Parathyroid adenoma (tissue), 2 donors: ENCODE measurements at regions not wholly inside any gene's neighbourhood (a gene's known extent, or its start where the extent isn't known, plus 50 kb on each side); places are given as distances from the start of the nearest gene placed in this dataset.

ENCODE experiments used
- H2AFZ ChIP-seq: fragments of 300-600 bp; sonication (generic); one replicate; pipeline ENCODE4 v1.7.0; 2017; ENCODE audit warnings: antibody characterized with exemption, mild to moderate bottlenecking
- H3K27ac ChIP-seq: fragments of 300-600 bp; sonication (generic); one replicate; pipeline ENCODE4 v1.7.0; 2017
- H3K27me3 ChIP-seq: fragments of 300-600 bp; sonication (generic); one replicate; pipeline ENCODE4 v1.7.0; 2017; ENCODE audit warnings: low read length; ENCODE audit not compliant: control insufficient read depth, insufficient read depth
- H3K36me3 ChIP-seq: fragments of 300-600 bp; sonication (generic); one replicate; pipeline ENCODE4 v1.7.0; 2017; ENCODE audit warnings: low read length; ENCODE audit not compliant: control insufficient read depth, insufficient read depth
- H3K4me1 ChIP-seq: fragments of 300-600 bp; sonication (generic); one replicate; pipeline ENCODE4 v1.7.0; 2017; ENCODE audit warnings: control low read depth
- H3K4me2 ChIP-seq: fragments of 300-600 bp; sonication (generic); one replicate; pipeline ENCODE4 v1.7.0; 2017; ENCODE audit warnings: low read length
- H3K4me3 ChIP-seq: fragments of 300-600 bp; sonication (generic); one replicate; pipeline ENCODE4 v1.7.0; 2017; ENCODE audit warnings: low read depth, low read length
- H3K79me2 ChIP-seq: fragments of 300-600 bp; sonication (generic); one replicate; pipeline ENCODE4 v1.7.0; 2017; ENCODE audit warnings: control low read depth
- H3K9ac ChIP-seq: fragments of 300-600 bp; sonication (generic); one replicate; pipeline ENCODE4 v1.7.0; 2017; ENCODE audit warnings: mild to moderate bottlenecking
- H3K9me3 ChIP-seq: fragments of 300-600 bp; sonication (generic); one replicate; pipeline ENCODE4 v1.7.0; 2017; ENCODE audit warnings: low read length; ENCODE audit not compliant: control insufficient read depth
- TF ChIP-seq, protein P1 (sequence below): fragments of 300-600 bp; sonication (generic); IDR thresholded peaks from one replicate; pipeline ENCODE4 v1.7.0; 2017; ENCODE audit warnings: antibody characterized with exemption, mild to moderate bottlenecking
- donor health status: primary hyperparathyroidism.

DNA sequence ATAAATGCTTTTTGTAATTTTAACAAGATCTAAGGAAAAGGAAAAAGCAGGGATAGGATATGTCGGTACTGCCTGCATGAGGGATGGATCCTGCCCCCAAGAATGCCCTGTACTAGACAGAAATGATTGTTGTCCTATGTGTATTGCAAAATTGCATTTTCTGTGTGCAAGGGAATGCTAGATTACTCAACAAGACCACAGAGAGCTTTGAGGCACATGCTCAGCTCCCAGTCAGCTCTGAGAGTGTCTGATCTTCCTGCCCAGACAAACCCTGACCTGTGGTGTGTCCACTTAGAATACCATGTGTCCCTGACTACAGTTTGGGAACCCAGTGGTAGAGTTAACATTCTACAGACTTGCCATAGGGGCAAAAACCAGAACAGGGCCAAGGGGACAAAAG, 129.2 kb upstream of the PAK3 start:
- H3K4me1 ChIP-seq = no peaks in the 10 kb centered on the region
- TF ChIP-seq, protein P1, sequence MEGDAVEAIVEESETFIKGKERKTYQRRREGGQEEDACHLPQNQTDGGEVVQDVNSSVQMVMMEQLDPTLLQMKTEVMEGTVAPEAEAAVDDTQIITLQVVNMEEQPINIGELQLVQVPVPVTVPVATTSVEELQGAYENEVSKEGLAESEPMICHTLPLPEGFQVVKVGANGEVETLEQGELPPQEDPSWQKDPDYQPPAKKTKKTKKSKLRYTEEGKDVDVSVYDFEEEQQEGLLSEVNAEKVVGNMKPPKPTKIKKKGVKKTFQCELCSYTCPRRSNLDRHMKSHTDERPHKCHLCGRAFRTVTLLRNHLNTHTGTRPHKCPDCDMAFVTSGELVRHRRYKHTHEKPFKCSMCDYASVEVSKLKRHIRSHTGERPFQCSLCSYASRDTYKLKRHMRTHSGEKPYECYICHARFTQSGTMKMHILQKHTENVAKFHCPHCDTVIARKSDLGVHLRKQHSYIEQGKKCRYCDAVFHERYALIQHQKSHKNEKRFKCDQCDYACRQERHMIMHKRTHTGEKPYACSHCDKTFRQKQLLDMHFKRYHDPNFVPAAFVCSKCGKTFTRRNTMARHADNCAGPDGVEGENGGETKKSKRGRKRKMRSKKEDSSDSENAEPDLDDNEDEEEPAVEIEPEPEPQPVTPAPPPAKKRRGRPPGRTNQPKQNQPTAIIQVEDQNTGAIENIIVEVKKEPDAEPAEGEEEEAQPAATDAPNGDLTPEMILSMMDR = no peak
- no peak overlapping the region for H3K4me3 ChIP-seq
- H3K27me3 ChIP-seq = no peaks in the 10 kb centered on the region
- no peak overlapping the region for H3K27ac ChIP-seq
- H3K4me2 ChIP-seq = no peak overlapping the region
- H3K79me2 ChIP-seq = no peaks in the 10 kb centered on the region
- no peaks in the 10 kb centered on the region for H3K36me3 ChIP-seq
- no peak overlapping the region for H3K9ac ChIP-seq
- no peak overlapping the region for H2AFZ ChIP-seq
- H3K9me3 ChIP-seq = no peaks in the 10 kb centered on the region

DNA sequence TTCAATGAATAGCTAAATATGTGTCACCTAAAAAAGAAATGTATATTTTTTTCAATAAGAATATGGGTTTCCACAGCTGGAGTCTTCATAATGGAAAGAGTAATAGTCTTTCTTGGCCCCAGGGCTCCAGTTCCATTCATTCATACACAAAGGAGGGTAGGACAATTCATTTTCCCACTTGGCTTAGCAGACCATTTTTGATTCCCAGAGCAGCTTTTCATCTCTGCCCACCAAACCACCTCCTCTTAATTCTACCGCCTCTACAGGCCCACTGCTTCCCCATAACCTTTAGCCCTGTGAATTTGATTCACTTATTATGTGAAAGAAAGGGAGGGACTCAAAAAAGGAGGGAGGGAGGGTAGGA, 129.9 kb upstream of the PAK3 start:
- Histone ChIP-seq H3K27me3 (no peaks in the 10 kb centered on the region), H2AFZ (no peak overlapping the region), H3K9ac (no peak overlapping the region), H3K36me3 (no peaks in the 10 kb centered on the region), H3K4me1 (no peaks in the 10 kb centered on the region), H3K27ac (no peak overlapping the region), H3K4me2 (no peak overlapping the region), H3K79me2 (no peaks in the 10 kb centered on the region), H3K4me3 (no peak overlapping the region), H3K9me3 (no peaks in the 10 kb centered on the region)
- TF ChIP-seq, protein P1 = no peak

DNA sequence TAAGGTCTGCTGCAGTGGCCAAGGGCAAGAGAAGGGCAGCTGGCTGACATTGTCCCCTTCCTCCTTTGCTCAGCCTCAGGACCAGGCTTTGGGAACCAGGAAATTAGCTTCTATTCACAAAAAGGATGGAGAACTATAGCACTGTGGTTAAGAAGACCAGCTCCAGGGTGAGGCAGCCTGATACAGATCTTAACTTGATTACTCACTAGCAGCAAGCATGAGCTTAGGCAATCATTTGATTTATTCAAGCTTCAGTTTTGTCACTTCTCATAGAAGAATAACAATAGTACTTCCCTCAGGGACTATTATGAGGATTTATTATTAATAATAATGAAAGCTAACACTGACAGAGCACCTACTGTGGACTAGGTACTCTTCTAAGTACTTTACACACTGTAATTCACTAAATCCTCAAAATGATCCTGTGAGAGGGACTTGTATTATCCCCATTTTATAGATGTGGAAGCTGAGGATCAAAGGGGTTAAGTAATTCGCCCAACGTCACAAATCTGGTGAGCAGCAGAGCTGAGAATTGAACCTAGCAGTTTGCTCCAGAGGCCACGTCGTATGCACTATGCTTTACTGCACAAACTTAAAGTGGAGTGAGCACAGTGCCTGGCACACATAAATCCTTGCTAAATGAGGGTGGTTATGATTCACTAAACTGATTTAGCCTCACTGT, 130.4 kb upstream of the PAK3 start:
- Histone ChIP-seq H2AFZ (no peak overlapping the region), H3K79me2 (no peaks in the 10 kb centered on the region), H3K9me3 (no peaks in the 10 kb centered on the region), H3K36me3 (no peaks in the 10 kb centered on the region), H3K27ac (no peak overlapping the region), H3K4me3 (no peak overlapping the region), H3K4me1 (no peaks in the 10 kb centered on the region), H3K4me2 (no peak overlapping the region), H3K27me3 (no peaks in the 10 kb centered on the region), H3K9ac (no peak overlapping the region)
- TF ChIP-seq, protein P1 = no peak

DNA sequence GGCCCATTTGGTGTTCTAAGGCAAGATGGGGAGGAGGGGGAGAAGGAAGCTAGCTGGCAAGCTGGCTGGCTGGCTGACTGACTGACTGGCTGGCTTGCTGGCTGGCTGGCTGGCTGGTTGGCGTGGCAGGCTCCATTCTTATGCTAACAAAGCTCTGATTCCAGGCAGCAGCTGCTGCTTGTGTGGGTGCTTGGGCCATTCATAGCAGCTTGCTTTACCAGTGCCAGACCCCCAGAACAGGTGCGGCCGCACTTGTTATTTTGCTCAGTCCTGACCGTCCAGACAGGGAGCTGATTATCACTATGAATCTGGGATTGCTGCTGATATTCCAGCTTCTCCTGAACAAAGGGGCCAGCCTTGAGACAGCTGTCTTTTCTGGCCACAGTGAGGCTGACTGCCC, 131.2 kb upstream of the PAK3 start:
- Histone ChIP-seq H2AFZ (no peak overlapping the region), H3K27ac (no peak overlapping the region), H3K27me3 (no peaks in the 10 kb centered on the region), H3K4me1 (no peaks in the 10 kb centered on the region), H3K4me2 (no peak overlapping the region), H3K4me3 (no peak overlapping the region), H3K79me2 (no peaks in the 10 kb centered on the region), H3K9ac (no peak overlapping the region), H3K36me3 (no peaks in the 10 kb centered on the region), H3K9me3 (no peaks in the 10 kb centered on the region)
- TF ChIP-seq, protein P1 = no peak

DNA sequence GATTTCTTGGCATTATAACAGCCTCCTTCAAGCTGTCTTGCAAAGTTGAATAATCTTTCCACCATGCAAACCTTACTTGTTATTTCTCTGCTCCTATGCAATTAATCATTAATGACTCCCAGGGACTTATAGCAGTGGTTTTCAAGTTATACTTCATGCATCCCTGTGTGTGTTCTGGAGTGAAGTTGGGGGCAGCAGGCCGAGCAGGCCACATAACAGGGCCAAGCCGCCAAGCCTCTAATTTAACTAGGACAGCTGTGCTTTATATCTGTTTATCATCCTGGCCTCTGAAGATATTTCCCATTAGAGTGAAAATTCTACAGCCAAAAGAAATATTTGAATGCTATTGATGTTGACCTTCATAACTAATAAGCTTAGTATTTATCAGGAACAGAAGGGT, 133.5 kb upstream of the PAK3 start:
- TF ChIP-seq, protein P1 = no peak
- no peaks in the 10 kb centered on the region for H3K9me3 ChIP-seq
- H3K4me1 ChIP-seq = no peaks in the 10 kb centered on the region
- no peaks in the 10 kb centered on the region for H3K27me3 ChIP-seq
- no peak overlapping the region for H3K27ac ChIP-seq
- H3K79me2 ChIP-seq = no peaks in the 10 kb centered on the region
- H3K36me3 ChIP-seq = no peaks in the 10 kb centered on the region
- H3K4me2 ChIP-seq = no peak overlapping the region
- H3K9ac ChIP-seq = no peak overlapping the region
- H2AFZ ChIP-seq = no peak overlapping the region
- H3K4me3 ChIP-seq = no peak overlapping the region
